ENCODE measurements at regions not wholly inside any gene's neighbourhood (a gene's known extent, or its start where the extent isn't known, plus 50 kb on each side); places are given as distances from the start of the nearest gene placed in this dataset.
"Not testable (repeated sequence)": the region's sequence is repeated elsewhere in the genome, so short reads cannot be mapped to it uniquely, and the experiment has no call there.

- DNase-seq = no peak
These were observed 246.7 kb downstream of the TTC6 start for GRCh38 chr14:37842106-37842505.

DNA sequence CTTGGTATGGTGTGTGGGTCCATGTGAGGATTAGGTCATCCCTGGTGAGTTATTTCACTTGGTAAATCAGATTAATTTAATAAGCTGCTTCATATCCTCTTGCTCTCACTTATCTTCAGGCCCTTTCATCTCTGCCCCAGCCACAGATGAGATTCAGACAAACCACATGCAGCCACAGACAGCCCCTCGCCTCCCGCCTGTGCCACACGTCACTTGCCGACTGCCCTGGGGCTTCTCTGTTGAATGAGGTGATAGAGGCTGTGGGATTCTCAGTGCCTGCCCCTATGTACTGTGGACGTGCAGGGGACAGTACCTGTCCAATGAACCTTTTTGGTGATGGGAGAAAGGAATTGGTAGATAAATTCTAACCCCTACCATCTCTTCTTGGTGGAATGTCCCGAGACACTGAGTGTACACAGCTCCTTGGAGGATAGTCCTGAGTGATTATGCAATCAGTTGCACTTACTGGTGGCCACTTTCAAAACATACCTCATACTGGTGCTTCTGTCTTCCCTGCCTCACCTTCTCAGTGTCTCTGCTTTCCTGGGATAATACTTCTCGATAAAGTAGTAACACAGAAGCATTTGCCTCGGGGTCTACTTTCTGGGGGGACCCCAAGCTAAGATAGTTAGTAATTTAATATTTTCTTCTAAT, 248.7 kb downstream of the TTC6 start:
- DNase-seq = no peak

GRCh38 chr14:37844614-37845013, 249.2 kb downstream of the TTC6 start:
- DNase-seq = no peak

- no peak for DNase-seq
These were observed 253.7 kb downstream of the TTC6 start for GRCh38 chr14:37848985-37849621.

DNA sequence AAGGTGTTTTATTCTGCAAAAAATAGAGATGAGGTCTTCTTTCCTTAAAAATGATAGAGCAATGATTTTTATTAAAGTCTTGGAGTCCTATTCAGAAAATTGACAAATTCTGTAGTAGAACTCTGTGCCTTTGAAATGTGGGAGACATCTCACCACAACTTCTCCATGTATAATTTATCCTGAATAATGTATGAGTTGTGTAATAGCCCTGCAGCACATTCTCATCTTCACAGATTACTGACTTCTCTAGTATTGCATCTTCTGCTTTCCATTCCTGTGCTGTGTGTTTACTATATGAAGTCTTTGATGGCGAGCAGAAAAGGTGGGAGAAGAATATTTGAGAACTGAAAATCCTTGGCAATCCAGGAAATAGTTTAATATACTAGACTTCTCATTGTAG, 255.6 kb downstream of the TTC6 start:
- DNase-seq = no peak

- DNase-seq = no peak
These were observed 260.4 kb downstream of the TTC6 start for GRCh38 chr14:37855871-37856270.

GRCh38 chr14:37857774-37858266, 262.4 kb downstream of the TTC6 start:
- DNase-seq = no peak

GRCh38 chr14:37858733-37859132, 263.3 kb downstream of the TTC6 start:
- no peak for DNase-seq

DNA sequence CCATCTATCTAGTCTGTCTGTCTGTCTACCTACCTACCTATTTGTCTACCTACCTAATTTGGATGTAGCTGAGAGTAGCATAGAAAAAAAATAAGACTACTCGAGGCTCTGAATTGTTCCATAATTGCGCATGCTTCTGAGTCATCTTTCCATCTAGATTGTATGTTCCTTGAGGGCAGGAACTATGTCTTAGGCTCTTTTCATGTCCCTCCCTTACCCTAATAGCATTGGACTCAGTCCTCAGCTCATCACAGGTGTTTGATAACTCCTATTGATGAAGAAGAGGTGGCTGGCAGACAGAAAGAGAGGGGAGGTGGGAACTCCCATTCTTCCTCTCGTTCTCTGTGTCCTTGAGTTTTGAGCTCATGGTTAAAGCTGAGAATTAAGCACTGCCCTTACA, 263.7 kb downstream of the TTC6 start:
- DNase-seq = no peak

- no peak for DNase-seq
These were observed 266.8 kb downstream of the TTC6 start for GRCh38 chr14:37862263-37862662.

- no peak for DNase-seq
These were observed 268.7 kb downstream of the TTC6 start for GRCh38 chr14:37864128-37864527.

DNA sequence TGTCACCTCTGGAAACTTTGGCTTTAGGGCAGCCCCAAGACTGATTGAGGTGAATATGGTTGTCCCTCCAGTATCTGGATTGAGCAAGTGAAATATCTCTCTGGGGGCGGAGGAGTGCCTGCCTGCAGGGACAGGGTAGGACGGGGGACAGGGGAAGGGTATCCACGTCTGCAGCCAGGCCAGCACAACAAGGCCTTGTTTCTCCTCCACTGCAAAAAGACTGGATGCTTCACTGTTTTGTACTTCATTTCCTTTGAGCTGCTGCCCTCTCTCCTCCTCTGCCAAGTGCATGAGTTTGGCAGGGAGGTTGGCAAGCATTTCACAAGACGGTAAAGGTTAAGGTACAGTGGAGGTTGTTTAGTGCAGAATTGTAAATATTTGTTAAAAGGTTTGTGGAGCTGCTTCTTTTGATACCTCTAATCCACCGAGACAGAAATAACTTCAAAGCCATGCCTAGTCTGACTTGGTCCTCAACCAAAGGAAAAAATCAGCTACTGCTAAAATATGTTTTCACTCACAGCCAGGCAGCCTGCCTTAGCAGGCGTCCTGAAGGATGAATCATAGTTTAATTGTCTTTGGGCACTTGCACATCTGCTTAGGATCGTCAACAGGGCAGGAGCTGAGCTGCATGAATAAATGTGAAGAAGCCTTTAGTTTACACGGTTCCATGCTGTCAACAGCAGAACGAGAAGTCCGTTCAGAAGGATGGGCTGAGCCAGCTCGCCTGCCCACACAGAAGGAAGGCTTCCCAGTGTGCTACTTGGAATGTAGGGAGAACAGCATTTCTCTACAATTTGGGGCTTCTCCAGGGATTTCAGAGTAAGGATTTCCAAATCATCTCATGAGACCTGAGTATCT, 269.7 kb downstream of the TTC6 start:
- DNase-seq = peak in 1 of 56 donors; percentile 2

GRCh38 chr14:37865719-37866549, 270.5 kb downstream of the TTC6 start:
- no peak for DNase-seq

DNA sequence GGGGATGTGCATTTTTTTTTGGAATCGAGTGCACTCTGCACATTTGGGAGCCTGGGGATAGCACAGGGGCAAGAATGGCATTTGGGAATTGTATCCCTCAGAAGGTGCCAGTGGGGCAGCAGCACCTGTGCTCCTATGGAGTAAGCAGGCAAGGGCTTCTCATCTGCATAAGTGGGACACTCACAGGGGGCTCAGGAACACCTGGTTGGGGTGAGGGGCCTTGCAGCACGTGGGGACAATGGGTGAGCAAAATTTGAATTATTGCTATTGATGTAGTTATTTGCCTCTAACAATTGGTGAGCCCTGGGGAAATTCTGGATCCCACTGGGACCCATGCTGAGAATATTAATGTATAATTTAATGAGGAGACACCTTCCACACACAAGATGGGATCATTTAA, 274.2 kb downstream of the TTC6 start:
- DNase-seq = no peak

DNA sequence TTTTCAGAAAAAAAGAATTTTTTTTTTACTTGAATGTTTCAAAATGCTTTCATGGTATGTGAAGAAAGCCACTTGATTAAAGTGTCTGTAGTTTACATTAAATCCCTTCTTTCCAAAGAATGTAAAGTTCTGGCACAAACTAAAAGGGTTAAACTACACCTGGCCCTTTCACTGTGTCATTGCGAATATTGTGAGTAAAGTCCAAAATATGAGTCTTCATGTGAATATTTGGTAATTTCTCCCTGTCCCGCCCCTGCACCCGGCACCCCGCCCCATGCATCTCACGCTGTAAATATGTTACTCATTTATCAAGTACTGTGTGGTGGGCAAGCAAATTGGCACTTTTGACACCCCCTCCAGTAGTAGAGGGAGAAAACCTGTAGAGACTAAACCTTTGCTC, 274.7 kb downstream of the TTC6 start:
- no peak for DNase-seq

DNA sequence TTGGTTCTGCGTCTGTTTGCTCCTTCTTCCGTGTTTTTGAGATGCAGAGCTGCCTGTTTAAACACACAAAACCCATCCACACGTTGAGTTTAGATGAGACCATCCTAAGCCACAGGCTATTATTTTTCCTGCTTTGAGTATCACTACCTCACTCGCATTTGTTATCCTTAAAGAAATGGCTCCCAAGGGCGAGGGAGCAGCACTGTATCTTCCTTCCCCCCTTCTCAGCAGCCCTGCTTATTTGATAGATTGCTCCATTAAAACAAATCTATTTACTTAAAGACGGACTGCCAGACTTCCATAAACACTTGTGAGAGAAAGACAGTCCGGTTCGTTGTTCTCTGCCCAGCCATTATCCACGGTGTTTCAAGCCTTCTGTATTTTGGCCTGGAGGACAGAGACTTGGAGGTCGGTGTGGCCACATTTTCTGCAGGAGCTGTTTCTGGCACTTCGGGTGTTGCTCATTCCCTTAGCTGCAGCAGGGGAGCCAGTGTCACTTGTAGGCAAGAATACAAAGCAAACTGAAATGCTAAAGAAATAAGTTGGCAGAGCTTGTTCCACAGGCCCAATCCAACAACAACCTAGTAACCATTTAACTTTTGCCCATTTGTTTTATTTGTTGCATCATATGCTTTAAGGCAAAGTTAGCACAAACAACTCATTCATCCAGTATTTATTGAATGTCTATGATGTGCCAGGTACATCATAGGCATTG, 275.4 kb downstream of the TTC6 start:
- peak in 4 of 56 donors; percentile 1 to 5 (median 2) for DNase-seq

DNA sequence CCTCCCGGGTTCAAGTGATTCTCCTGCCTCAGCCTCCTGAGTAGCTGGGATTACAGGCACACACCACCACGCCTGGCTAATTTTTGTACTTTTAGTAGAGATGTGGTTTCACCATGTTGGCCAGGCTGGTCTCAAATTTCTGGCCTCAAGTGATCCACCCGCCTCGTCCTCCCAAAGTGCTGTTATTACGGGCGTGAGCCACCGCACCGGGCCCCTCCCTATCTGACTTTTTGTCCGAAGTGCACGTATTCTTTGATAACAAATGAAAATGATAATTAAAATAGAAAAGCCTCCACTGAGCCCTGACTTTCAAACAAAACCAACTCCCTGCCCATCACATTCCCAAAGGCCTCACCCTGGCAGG, 278.6 kb downstream of the TTC6 start:
- not testable (repeated sequence) for DNase-seq

DNA sequence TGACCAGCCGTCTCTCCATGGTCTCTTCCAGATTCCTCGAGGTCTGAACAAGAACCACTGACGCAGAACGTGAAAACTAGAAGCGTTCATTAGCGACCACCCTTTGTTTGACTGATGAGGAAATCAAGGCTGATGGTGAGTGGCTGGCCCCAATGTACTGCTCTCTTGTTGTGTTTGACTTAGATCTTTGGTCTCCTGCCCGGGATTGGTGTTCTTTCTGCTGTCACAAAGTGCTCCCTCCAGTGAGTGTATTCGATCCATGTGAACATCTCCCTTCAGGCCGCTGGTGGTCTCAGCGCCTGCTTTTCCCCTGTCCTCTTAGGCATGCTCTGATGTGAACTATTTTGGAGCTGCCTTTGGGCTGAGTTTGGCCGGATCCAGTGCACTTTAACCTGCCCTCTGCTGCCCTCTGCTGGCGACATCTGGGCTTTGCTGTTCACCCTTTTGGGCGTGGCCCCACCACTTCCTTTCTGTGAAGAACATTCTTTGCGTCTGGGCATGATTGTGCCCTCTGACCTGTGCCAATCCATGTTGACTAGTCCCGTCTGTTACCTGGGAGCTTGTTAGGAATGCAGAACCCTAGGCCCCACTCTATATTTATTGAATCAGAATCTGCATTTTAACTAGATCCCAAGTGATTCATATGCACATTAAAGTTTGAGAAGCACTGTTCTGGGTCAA, 279.1 kb downstream of the TTC6 start:
- DNase-seq = peak in 48 of 56 donors; percentile 3 to 82 (median 38)

- no peak for DNase-seq
These were observed 292.8 kb downstream of the TTC6 start for GRCh38 chr14:37888234-37888633.

GRCh38 chr14:37889087-37889486, 293.7 kb downstream of the TTC6 start:
- peak in 1 of 56 donors; percentile 11 for DNase-seq

All from nucleus accumbens (tissue), 56 donors.